GM12878 (cell line): ENCODE measurements at regions not wholly inside any gene's neighbourhood (a gene's known extent, or its start where the extent isn't known, plus 50 kb on each side); places are given as distances from the start of the nearest gene placed in this dataset.

Source experiments
- BRCA1 ChIP-seq: IDR thresholded peaks from 2 replicates; pipeline ENCODE4 v1.6.1; 2011; ENCODE audit warnings: low read depth, low read length, improper control_type of control experiment
- CBX5 ChIP-seq: sonication (generic); IDR thresholded peaks from 2 replicates; pipeline ENCODE4 v1.6.1; 2016; ENCODE audit warnings: low read depth, moderate library complexity, mild to moderate bottlenecking, inconsistent platforms
- CEBPB ChIP-seq, 2 experiments: fragments of 150-350 bp in 1 of 2; IDR thresholded peaks; 2 replicates each; pipeline ENCODE4 v1.6.1; 2012 to 2014; ENCODE audit warnings: low read depth in 2 of 2, low read length in 2 of 2, borderline replicate concordance in 1 of 2, inconsistent platforms in 1 of 2
- CREB1 ChIP-seq: IDR thresholded peaks from 2 replicates; pipeline ENCODE4 v1.6.1; 2012; ENCODE audit warnings: low read depth, mild to moderate bottlenecking, inconsistent platforms
- EZH2 ChIP-seq: IDR thresholded peaks from 2 replicates; pipeline ENCODE4 v1.6.1; 2012; ENCODE audit warnings: low read depth, mild to moderate bottlenecking, control low read depth, inconsistent platforms, low read length, borderline replicate concordance; ENCODE audit not compliant: control insufficient read depth
- POLR2A ChIP-seq: IDR thresholded peaks from 2 replicates; pipeline ENCODE4 v1.6.1; 2011; ENCODE audit warnings: low read depth, mild to moderate bottlenecking, low read length
- RCOR1 ChIP-seq: conservative IDR thresholded peaks from 2 replicates; pipeline ENCODE4 v1.6.1; 2012; ENCODE audit warnings: low read depth, low read length, improper control_type of control experiment
- TF ChIP-seq, protein P1 (sequence below), 3 experiments: IDR thresholded peaks in 2 of 3; conservative IDR thresholded peaks in 1 of 3; 2 replicates each; pipeline ENCODE4 v1.5.1; 2011; ENCODE audit warnings: low read depth in 3 of 3, low read length in 3 of 3, mild to moderate bottlenecking in 3 of 3, control low read depth in 2 of 3, moderate library complexity in 2 of 3, inconsistent platforms in 1 of 3, mixed read lengths in 1 of 3; ENCODE audit not compliant: control insufficient read depth in 2 of 3, insufficient read depth in 1 of 3; ENCODE audit errors: extremely low read depth in 1 of 3
- TF ChIP-seq, protein P2 (sequence below): fragments of 450-650 bp; IDR thresholded peaks from 2 replicates; pipeline ENCODE4 v1.6.1; 2014; ENCODE audit warnings: mild to moderate bottlenecking

DNA sequence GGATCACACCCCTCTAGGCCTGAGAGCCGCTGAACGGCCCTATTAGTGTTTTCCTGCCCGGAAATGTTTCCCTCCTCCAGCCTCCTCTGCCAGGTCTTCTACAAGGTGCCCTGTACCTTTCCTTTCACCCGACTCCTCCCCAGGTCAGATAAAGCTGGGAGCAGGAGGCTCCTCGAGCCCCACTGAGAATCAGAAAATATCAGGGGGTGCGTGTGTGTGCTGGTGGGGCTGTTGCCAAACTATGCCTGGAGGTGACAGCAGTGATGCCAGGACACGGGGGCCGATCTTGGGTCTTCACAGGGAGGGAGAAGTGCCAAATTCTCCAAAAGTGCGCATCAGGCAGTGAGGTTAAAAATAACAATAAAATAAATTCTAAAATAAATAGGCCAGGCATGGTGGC is 222.8 kb upstream of the RREB1 start:
- TF ChIP-seq POLR2A (no peak), EZH2 (no peak), CREB1 (no peak), CEBPB (IDR thresholded peaks at IDR 0.05; ENCODE audit: borderline replicate concordance in 1 of 2, low read depth in 2 of 2, low read length in 2 of 2) (no peak), BRCA1 (no peak), CBX5 (no peak), RCOR1 (no peak)
- TF ChIP-seq, protein P1, sequence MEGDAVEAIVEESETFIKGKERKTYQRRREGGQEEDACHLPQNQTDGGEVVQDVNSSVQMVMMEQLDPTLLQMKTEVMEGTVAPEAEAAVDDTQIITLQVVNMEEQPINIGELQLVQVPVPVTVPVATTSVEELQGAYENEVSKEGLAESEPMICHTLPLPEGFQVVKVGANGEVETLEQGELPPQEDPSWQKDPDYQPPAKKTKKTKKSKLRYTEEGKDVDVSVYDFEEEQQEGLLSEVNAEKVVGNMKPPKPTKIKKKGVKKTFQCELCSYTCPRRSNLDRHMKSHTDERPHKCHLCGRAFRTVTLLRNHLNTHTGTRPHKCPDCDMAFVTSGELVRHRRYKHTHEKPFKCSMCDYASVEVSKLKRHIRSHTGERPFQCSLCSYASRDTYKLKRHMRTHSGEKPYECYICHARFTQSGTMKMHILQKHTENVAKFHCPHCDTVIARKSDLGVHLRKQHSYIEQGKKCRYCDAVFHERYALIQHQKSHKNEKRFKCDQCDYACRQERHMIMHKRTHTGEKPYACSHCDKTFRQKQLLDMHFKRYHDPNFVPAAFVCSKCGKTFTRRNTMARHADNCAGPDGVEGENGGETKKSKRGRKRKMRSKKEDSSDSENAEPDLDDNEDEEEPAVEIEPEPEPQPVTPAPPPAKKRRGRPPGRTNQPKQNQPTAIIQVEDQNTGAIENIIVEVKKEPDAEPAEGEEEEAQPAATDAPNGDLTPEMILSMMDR (IDR thresholded peaks at IDR 0.05 in 2 of 3, conservative IDR thresholded peaks at IDR 0.05 in 1 of 3; ENCODE audit: control insufficient read depth in 2 of 3, extremely low read depth in 1 of 3, insufficient read depth in 1 of 3, low read depth in 3 of 3, low read length in 3 of 3): no peak
- TF ChIP-seq, protein P2, sequence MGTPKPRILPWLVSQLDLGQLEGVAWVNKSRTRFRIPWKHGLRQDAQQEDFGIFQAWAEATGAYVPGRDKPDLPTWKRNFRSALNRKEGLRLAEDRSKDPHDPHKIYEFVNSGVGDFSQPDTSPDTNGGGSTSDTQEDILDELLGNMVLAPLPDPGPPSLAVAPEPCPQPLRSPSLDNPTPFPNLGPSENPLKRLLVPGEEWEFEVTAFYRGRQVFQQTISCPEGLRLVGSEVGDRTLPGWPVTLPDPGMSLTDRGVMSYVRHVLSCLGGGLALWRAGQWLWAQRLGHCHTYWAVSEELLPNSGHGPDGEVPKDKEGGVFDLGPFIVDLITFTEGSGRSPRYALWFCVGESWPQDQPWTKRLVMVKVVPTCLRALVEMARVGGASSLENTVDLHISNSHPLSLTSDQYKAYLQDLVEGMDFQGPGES: no peak
